T47D (cell line): ENCODE measurements at regions not wholly inside any gene's neighbourhood (a gene's known extent, or its start where the extent isn't known, plus 50 kb on each side); places are given as distances from the start of the nearest gene placed in this dataset.

ENCODE experiments used
- DNase-seq, 2 experiments: peaks; one replicate each; pipeline versions ENCODE4 v3.0.0 to v3.0.0-alpha.2; 2011 to 2012; ENCODE audit warnings: low read depth in 1 of 2, low spot score in 1 of 2
- JUND ChIP-seq: IDR thresholded peaks from 2 replicates; pipeline ENCODE4 v1.6.1; 2012; ENCODE audit warnings: low read depth
- in situ Hi-C: cut with HindIII; loops from 2 replicates; pipeline ENCODE4 v1.10.0; 2016; ENCODE audit warnings: low sequenced_read_pairs, low pct_unique_long_range_greater_than_20kb

DNA sequence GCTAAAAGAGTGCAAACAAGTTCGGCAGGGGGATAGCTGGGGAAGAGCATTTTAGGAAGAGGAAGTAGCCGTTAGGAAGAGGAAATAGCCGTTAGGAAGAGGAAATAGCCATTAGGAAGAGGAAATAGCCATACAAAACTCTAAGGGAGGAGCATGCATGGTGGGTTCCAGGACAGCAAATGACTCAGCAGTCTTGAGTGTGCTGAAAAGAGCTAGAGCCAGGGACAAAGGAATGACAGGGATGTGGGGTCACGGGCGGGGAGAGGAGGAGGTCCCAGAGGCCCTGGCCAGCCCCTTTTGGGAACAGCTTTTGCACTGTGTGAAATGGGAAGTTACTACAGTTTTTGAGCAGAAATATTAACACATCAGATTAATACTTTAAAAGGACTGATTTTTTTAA is 882.6 kb downstream of the TRIML1 start:
- in situ Hi-C loops = no loop called here
- no peak for TF ChIP-seq JUND
- DNase-seq = no peak

GRCh38 chr4:189022440-189023035 is 883.3 kb downstream of the TRIML1 start:
- no peak for DNase-seq
- no peak for TF ChIP-seq JUND
- in situ Hi-C loops = no loop called here

DNA sequence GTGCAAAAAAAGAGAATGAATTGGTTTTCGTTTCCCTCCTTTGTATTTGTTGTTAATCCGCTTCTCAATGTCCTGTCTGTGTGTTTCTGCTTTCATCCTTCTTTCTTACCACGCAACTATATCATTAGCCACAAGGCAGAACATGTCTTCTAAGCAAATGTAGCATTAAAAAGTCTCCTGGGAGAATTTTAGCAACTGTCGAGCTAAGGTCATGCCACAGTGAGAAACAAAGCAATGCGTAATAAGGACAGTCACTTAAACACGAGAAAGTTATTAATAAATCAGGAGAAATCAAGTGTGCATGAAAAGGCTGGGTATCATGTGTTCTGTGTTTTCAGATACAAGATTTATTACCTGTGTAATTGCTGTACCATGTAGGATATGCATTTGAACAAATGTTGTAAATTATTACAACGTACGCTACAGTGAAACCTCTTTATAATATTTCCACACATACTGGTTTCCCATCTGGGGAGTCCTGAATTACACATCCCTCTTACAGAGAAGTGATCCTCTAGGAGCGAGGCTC is 890.8 kb downstream of the TRIML1 start:
- in situ Hi-C loops = no loop called here
- DNase-seq = no peak
- TF ChIP-seq JUND = no peak

- TF ChIP-seq JUND = no peak
- in situ Hi-C loops = no loop called here
- DNase-seq = no peak
These were observed 893.5 kb downstream of the TRIML1 start for GRCh38 chr4:189032606-189033338.

DNA sequence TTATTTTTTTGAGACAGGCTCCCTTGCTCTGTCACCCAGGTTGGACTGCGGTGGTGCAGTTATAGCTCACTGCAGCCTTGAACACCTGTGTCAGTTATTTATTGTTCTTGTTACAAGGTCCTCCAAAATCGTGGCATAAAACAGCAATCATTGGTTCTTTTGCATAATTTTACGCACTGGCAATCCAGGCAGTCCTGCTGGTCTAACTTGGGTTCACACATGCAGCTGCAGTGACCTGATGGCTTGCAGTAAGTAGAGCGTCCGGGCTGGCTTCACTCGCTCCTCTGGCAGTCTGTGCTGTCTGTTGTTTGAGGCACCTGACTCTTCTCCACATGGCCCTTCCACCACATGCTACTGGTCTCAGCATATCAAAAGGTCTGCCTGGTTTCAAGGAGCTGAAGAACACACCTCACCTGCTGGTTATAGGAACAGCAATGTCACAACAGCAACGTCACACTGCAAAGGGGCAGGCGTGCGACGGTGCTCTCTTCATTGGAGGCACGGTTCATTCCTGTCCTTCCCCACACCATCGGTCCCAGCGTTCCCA is 894.6 kb downstream of the TRIML1 start:
- no peak for TF ChIP-seq JUND
- in situ Hi-C loops = no loop called here
- DNase-seq = peak in 1 of 2 experiments; percentile 10

- in situ Hi-C loops = no loop called here
- no peak for TF ChIP-seq JUND
- DNase-seq = no peak
These were observed 895.9 kb downstream of the TRIML1 start for GRCh38 chr4:189035091-189035490.

DNA sequence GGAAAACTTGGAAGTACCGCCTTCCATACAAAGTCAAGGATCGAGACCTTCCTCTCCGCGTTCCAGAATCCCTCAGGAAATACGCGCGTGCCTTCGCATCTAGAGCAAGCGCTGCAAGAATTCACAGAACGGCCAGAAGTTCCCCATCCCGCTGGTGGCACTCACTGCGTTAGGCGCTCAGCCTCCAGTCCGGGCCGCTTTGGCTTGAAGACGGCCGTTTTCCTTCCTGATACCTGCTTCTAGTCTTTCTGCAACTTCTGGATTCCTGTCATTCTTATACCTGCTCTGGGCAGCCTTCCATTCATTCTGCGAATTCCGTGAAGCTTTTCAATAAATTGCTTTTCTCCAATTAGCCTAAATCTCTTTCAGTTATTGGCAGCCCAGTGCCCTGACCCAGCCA is 896.4 kb downstream of the TRIML1 start:
- in situ Hi-C loops = no loop called here
- TF ChIP-seq JUND = no peak
- no peak for DNase-seq

GRCh38 chr4:189036906-189037305 is 897.7 kb downstream of the TRIML1 start:
- no peak for DNase-seq
- TF ChIP-seq JUND = no peak
- in situ Hi-C loops = no loop called here

DNA sequence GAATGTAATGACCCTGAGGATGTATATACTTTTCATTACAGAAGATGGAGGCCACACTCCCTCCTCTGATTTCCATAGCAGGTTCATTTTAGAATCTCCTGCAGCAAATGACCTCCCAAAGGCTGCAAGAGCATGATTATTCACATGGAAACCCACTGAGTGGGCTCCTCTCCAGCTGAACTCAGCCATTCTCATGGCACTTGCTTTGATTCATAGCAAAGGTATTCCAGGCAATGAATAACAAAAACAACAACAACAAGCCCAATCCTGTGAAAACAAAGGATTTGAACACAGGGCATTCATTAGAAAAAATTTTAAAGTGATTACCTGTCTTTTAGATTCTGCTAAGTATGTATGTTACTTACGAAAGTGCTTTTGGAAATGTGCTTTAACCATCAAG is 894.0 kb upstream of the FRG1 start:
- in situ Hi-C loops = no loop called here
- TF ChIP-seq JUND = no peak
- no peak for DNase-seq

- in situ Hi-C loops = no loop called here
- TF ChIP-seq JUND = no peak
- DNase-seq = no peak
These were observed 892.6 kb upstream of the FRG1 start for GRCh38 chr4:189048119-189048518.

- no peak for TF ChIP-seq JUND
- in situ Hi-C loops = no loop called here
- no peak for DNase-seq
These were observed 891.0 kb upstream of the FRG1 start for GRCh38 chr4:189049682-189050081.

- no peak for DNase-seq
- in situ Hi-C loops = no loop called here
- TF ChIP-seq JUND = no peak
These were observed 890.0 kb upstream of the FRG1 start for GRCh38 chr4:189050643-189051042.

DNA sequence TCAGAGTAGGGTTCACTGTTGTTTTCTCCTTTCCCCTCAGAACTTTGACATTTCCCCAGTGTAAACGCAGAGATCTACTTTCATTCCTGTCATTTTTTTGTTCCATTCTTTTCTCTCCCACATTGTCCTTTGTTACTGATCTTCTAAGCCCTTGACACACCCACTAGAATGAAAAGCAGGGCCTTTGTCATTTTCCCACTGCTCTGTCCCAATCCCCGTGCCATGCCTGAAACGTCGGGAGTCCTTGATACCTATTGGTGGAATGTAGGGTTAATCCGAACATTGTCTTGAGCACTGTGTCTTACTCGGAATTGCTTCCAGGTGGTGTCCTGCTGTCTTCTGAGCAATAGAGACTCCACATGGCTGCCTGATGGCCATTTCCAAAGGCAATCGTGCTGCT is 887.1 kb upstream of the FRG1 start:
- in situ Hi-C loops = no loop called here
- no peak for DNase-seq
- no peak for TF ChIP-seq JUND
